Uterus (tissue), 3 donors: ENCODE measurements at regions not wholly inside any gene's neighbourhood (a gene's known extent, or its start where the extent isn't known, plus 50 kb on each side); places are given as distances from the start of the nearest gene placed in this dataset.
"Not testable (repeated sequence)": the region's sequence is repeated elsewhere in the genome, so short reads cannot be mapped to it uniquely, and the experiment has no call there.

ENCODE experiments used
- DNase-seq, 2 donors: peaks; one replicate each; pipeline ENCODE4 v3.0.0-alpha.2; 2019 to 2020
- H3K27ac ChIP-seq, 2 donors: fragments of 200-600 bp; sonication (generic); 1 replicate in 1 of 2; 2 replicates in 1 of 2; pipeline ENCODE4 v1.5.1; 2016 to 2018
- H3K27me3 ChIP-seq, 2 donors: fragments of 200-600 bp; sonication (generic); one replicate each; pipeline ENCODE4 v1.5.1; 2018 to 2019; ENCODE audit warnings: control low read depth in 1 of 2
- H3K36me3 ChIP-seq, 2 donors: fragments of 200-600 bp; sonication (generic); one replicate each; pipeline ENCODE4 v1.5.1; 2019; ENCODE audit warnings: control low read depth in 1 of 2
- H3K4me1 ChIP-seq, 2 donors: fragments of 200-600 bp; sonication (generic); one replicate each; pipeline ENCODE4 v1.5.1; 2018 to 2019; ENCODE audit warnings: control low read depth in 1 of 2
- H3K4me3 ChIP-seq, 2 donors: fragments of 200-600 bp; sonication (generic); 1 replicate in 1 of 2; 2 replicates in 1 of 2; pipeline ENCODE4 v1.5.1; 2018 to 2019; ENCODE audit warnings: mild to moderate bottlenecking in 1 of 2
- H3K9me3 ChIP-seq, 2 donors: fragments of 200-600 bp; sonication (generic); one replicate each; pipeline ENCODE4 v1.5.1; 2019; ENCODE audit warnings: control low read depth in 1 of 2
- POLR2A ChIP-seq, 2 donors: fragments of 450-650 bp; IDR thresholded peaks; one replicate each; pipeline ENCODE4 v1.6.1; 2016; ENCODE audit warnings: antibody characterized with exemption in 2 of 2, mild to moderate bottlenecking in 1 of 2, moderate library complexity in 1 of 2
- intact Hi-C: fragments of 100-400 bp; cut with DNase I; formaldehyde crosslinking; loops from one replicate; pipeline ENCODE4 v1.15.1; 2023; ENCODE audit warnings: low total_unique reads
- TF ChIP-seq, protein P1 (sequence below), 4 experiments: fragments of 200-600 bp in 2 of 4; fragments of 450-650 bp in 2 of 4; sonication (generic) in 2 of 4; IDR thresholded peaks; one replicate each; pipeline ENCODE4 v1.5.1; 2016 to 2019; ENCODE audit warnings: antibody characterized with exemption in 4 of 4, mild to moderate bottlenecking in 2 of 4, moderate library complexity in 1 of 4
- donor health status: DM: yes; HTN: yes; CAD: no.

DNA sequence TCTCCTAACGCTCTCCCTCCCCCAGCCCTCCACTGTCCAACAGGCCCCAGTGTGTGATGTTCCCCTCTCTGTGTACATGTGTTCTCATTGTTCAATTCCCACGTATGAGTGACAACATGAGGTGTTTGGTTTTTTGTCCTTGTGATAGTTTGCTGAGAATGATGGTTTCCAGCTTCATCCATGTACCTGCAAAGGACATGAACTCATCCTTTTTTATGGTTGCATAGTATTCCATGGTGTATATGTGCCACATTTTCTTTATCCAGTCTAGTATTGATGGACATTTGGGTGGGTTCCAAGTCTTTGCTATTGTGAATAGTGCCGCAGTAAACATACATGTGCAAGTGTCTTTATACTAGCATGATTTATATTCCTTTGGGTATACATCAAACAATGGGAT lies 347.4 kb downstream of the MAGEE1 start:
- H3K4me3 ChIP-seq, H3K9me3 ChIP-seq, intact Hi-C loops, H3K36me3 ChIP-seq, H3K27ac ChIP-seq, H3K4me1 ChIP-seq, DNase-seq, H3K27me3 ChIP-seq: not testable (repeated sequence)

GRCh38 chrX:76796311-76796710 lies 368.8 kb downstream of the MAGEE1 start:
- no peak overlapping the region for H3K4me3 ChIP-seq
- no peaks in the 10 kb centered on the region for H3K36me3 ChIP-seq
- no peak overlapping the region for H3K27ac ChIP-seq
- intact Hi-C loops, result no loop called here
- no peaks in the 10 kb centered on the region for H3K27me3 ChIP-seq
- no peaks in the 10 kb centered on the region for H3K9me3 ChIP-seq
- no peak for TF ChIP-seq POLR2A (IDR thresholded peaks at IDR 0.05)
- TF ChIP-seq, protein P1, sequence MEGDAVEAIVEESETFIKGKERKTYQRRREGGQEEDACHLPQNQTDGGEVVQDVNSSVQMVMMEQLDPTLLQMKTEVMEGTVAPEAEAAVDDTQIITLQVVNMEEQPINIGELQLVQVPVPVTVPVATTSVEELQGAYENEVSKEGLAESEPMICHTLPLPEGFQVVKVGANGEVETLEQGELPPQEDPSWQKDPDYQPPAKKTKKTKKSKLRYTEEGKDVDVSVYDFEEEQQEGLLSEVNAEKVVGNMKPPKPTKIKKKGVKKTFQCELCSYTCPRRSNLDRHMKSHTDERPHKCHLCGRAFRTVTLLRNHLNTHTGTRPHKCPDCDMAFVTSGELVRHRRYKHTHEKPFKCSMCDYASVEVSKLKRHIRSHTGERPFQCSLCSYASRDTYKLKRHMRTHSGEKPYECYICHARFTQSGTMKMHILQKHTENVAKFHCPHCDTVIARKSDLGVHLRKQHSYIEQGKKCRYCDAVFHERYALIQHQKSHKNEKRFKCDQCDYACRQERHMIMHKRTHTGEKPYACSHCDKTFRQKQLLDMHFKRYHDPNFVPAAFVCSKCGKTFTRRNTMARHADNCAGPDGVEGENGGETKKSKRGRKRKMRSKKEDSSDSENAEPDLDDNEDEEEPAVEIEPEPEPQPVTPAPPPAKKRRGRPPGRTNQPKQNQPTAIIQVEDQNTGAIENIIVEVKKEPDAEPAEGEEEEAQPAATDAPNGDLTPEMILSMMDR (IDR thresholded peaks at IDR 0.05), result no peak
- DNase-seq, result no peak
- no peaks in the 10 kb centered on the region for H3K4me1 ChIP-seq

GRCh38 chrX:76802708-76803107 lies 375.2 kb downstream of the MAGEE1 start:
- TF ChIP-seq, protein P1 (IDR thresholded peaks at IDR 0.05), result no peak
- no peak for TF ChIP-seq POLR2A (IDR thresholded peaks at IDR 0.05)
- intact Hi-C loops, result no loop called here
- H3K4me1 ChIP-seq, result no peaks in the 10 kb centered on the region

GRCh38 chrX:76815754-76816153 lies 388.2 kb downstream of the MAGEE1 start:
- no peak for TF ChIP-seq POLR2A (IDR thresholded peaks at IDR 0.05)
- TF ChIP-seq, protein P1 (IDR thresholded peaks at IDR 0.05), result no peak
- no peaks in the 10 kb centered on the region for H3K36me3 ChIP-seq
- H3K27me3 ChIP-seq, result no peaks in the 10 kb centered on the region
- no peaks in the 10 kb centered on the region for H3K4me1 ChIP-seq
- no peak overlapping the region for H3K27ac ChIP-seq
- intact Hi-C loops, result no loop called here
- H3K4me3 ChIP-seq, result no peak overlapping the region
- no peaks in the 10 kb centered on the region for H3K9me3 ChIP-seq
- DNase-seq, result no peak

More at GRCh38 chrX:76802708-76803107, 375.2 kb downstream of the MAGEE1 start:
- H3K36me3 ChIP-seq, result no peaks in the 10 kb centered on the region
- H3K27me3 ChIP-seq, result no peaks in the 10 kb centered on the region
- DNase-seq, result no peak
- H3K27ac ChIP-seq, result no peak overlapping the region
- H3K9me3 ChIP-seq, result no peaks in the 10 kb centered on the region
- H3K4me3 ChIP-seq, result no peak overlapping the region

GRCh38 chrX:76817279-76817678 lies 389.8 kb downstream of the MAGEE1 start:
- DNase-seq, H3K36me3 ChIP-seq, H3K4me3 ChIP-seq, H3K27ac ChIP-seq, H3K4me1 ChIP-seq, intact Hi-C loops, H3K27me3 ChIP-seq, H3K9me3 ChIP-seq: not testable (repeated sequence)

DNA sequence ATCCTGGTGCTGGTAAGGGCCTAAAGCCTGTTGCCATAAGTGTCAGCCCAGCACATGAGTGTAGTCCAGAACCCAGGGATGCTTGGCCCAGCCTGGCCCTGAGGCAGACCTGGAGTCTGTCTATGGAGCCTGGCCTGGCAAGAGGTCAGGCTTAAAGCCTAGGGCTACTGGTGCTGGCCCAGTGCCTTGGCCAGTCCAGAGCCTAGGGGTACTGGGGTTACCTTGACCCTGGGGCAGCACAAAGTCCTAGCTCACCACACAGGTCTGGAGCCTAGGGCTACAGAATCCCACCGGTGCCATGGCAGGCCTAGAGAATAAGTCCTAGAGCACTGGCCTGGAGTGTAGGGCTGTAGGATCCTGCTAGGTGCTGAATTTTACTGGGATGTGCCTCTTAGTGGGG lies 393.8 kb downstream of the MAGEE1 start:
- Histone ChIP-seq H3K36me3 (no peaks in the 10 kb centered on the region), H3K9me3 (no peaks in the 10 kb centered on the region), H3K4me1 (no peaks in the 10 kb centered on the region), H3K27ac (no peak overlapping the region), H3K4me3 (no peak overlapping the region), H3K27me3 (no peaks in the 10 kb centered on the region)
- TF ChIP-seq, protein P1 (IDR thresholded peaks at IDR 0.05), result no peak
- no peak for TF ChIP-seq POLR2A (IDR thresholded peaks at IDR 0.05)
- intact Hi-C loops, result no loop called here
- DNase-seq, result no peak
